Stimulated activated CD4-positive, alpha-beta T cell treated with anti-CD3 and anti-CD28 coated beads, Interleukin-15, amount 100 ng/mL, for 48 hours (primary cell): ENCODE measurements at regions not wholly inside any gene's neighbourhood (a gene's known extent, or its start where the extent isn't known, plus 50 kb on each side); places are given as distances from the start of the nearest gene placed in this dataset.

ENCODE experiments used
- DNase-seq, 2 donors: peaks; one replicate each; pipeline ENCODE4 v3.0.0-alpha.2; 2020; ENCODE audit warnings: low read depth in 2 of 2

GRCh38 chr6:104617591-104617990 is 242.1 kb downstream of the HACE1 start:
- DNase-seq = no peak

GRCh38 chr6:104614394-104614793 is 245.3 kb downstream of the HACE1 start:
- no peak for DNase-seq

- DNase-seq = no peak
Observed at GRCh38 chr6:104613416-104614001, 246.2 kb downstream of the HACE1 start.

- no peak for DNase-seq
Observed at GRCh38 chr6:104612541-104612940, 247.2 kb downstream of the HACE1 start.

GRCh38 chr6:104608101-104608500 is 251.6 kb downstream of the HACE1 start:
- no peak for DNase-seq

- no peak for DNase-seq
Observed at GRCh38 chr6:104607501-104607900, 252.2 kb downstream of the HACE1 start.

- no peak for DNase-seq
Observed at GRCh38 chr6:104606361-104606760, 253.4 kb downstream of the HACE1 start.

- DNase-seq = no peak
Observed at GRCh38 chr6:104604685-104605084, 255.0 kb downstream of the HACE1 start.

- no peak for DNase-seq
Observed at GRCh38 chr6:104603108-104603745, 256.5 kb downstream of the HACE1 start.

- no peak for DNase-seq
Observed at GRCh38 chr6:104601721-104602120, 258.0 kb downstream of the HACE1 start.

GRCh38 chr6:104601131-104601651 is 258.5 kb downstream of the HACE1 start:
- DNase-seq = no peak

GRCh38 chr6:104600639-104600931 is 259.1 kb downstream of the HACE1 start:
- DNase-seq = no peak

- DNase-seq = no peak
Observed at GRCh38 chr6:104599821-104600638, 259.7 kb downstream of the HACE1 start.

- no peak for DNase-seq
Observed at GRCh38 chr6:104597541-104598050, 262.1 kb downstream of the HACE1 start.

- no peak for DNase-seq
Observed at GRCh38 chr6:104596091-104596490, 263.6 kb downstream of the HACE1 start.

GRCh38 chr6:104595311-104595820 is 264.4 kb downstream of the HACE1 start:
- DNase-seq = no peak

- no peak for DNase-seq
Observed at GRCh38 chr6:104591573-104592334, 268.0 kb downstream of the HACE1 start.

GRCh38 chr6:104589940-104590339 is 269.8 kb downstream of the HACE1 start:
- DNase-seq = no peak

- DNase-seq = no peak
Observed at GRCh38 chr6:104585646-104586045, 274.1 kb downstream of the HACE1 start.

- no peak for DNase-seq
Observed at GRCh38 chr6:104580452-104580851, 279.3 kb downstream of the HACE1 start.

GRCh38 chr6:104579310-104579863 is 280.3 kb downstream of the HACE1 start:
- no peak for DNase-seq
